Peyer's patch (tissue), 4 donors: ENCODE measurements at regions not wholly inside any gene's neighbourhood (a gene's known extent, or its start where the extent isn't known, plus 50 kb on each side); places are given as distances from the start of the nearest gene placed in this dataset.

ENCODE experiments used
- POLR2A ChIP-seq, 2 donors: fragments of 450-650 bp; IDR thresholded peaks; one replicate each; pipeline ENCODE4 v1.5.1; 2017; ENCODE audit warnings: antibody characterized with exemption in 2 of 2, mild to moderate bottlenecking in 2 of 2, moderate library complexity in 2 of 2
- TF ChIP-seq, protein P1 (sequence below), 6 experiments: fragments of 450-650 bp in 4 of 6; fragments of 200-600 bp in 2 of 6; sonication (generic) in 1 of 6; IDR thresholded peaks; one replicate each; pipeline ENCODE4 v1.5.1; 2017 to 2019; ENCODE audit warnings: antibody characterized with exemption in 6 of 6, mild to moderate bottlenecking in 3 of 6, moderate library complexity in 1 of 6

DNA sequence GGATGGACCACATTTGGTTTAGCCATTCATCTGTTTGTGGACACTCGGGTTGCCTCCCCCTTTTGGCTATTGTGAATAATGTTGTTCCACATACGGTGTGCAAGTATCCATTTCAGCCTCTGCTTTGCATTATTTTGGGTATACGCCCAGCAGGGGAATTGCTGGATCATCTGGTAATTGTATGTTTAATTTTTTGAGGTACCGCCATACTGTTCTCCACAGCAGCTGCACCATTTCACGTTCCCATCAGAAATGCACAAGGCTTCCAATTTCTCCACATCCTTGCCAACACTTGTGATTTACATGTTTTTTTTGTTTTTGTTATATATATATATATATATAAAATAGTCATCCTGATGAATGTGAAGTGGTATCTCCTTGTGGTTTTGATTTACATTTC lies 54.6 kb upstream of the TWIST2 start:
- TF ChIP-seq, protein P1, sequence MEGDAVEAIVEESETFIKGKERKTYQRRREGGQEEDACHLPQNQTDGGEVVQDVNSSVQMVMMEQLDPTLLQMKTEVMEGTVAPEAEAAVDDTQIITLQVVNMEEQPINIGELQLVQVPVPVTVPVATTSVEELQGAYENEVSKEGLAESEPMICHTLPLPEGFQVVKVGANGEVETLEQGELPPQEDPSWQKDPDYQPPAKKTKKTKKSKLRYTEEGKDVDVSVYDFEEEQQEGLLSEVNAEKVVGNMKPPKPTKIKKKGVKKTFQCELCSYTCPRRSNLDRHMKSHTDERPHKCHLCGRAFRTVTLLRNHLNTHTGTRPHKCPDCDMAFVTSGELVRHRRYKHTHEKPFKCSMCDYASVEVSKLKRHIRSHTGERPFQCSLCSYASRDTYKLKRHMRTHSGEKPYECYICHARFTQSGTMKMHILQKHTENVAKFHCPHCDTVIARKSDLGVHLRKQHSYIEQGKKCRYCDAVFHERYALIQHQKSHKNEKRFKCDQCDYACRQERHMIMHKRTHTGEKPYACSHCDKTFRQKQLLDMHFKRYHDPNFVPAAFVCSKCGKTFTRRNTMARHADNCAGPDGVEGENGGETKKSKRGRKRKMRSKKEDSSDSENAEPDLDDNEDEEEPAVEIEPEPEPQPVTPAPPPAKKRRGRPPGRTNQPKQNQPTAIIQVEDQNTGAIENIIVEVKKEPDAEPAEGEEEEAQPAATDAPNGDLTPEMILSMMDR (IDR thresholded peaks at IDR 0.05) = no peak
- TF ChIP-seq POLR2A (IDR thresholded peaks at IDR 0.05) = no peak
